ENCODE measurements at regions not wholly inside any gene's neighbourhood (a gene's known extent, or its start where the extent isn't known, plus 50 kb on each side); places are given as distances from the start of the nearest gene placed in this dataset.

DNA sequence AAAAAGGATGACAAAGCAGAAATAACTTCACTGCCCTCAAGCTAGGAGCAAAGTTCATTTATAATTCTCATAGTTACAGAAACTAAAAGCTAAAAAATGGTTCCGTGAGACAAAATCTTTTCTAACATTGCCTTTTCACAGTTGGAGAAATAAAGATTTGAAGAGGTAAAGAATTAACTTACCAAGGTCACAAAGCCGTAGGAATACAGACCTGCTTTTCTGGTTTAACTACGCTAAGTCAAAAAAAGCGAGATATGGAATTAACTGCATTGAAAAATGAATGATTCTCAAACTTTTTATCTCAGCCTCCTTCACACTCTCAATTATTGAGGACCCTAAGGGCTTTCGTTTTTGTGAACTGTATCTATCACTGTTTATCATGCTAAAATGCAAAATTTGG lies 95.3 kb downstream of the SLC17A6 start:
- TF ChIP-seq ZFX (IDR thresholded peaks at IDR 0.05; ENCODE audit: borderline replicate concordance), result no peak
- TF ChIP-seq, protein P1, sequence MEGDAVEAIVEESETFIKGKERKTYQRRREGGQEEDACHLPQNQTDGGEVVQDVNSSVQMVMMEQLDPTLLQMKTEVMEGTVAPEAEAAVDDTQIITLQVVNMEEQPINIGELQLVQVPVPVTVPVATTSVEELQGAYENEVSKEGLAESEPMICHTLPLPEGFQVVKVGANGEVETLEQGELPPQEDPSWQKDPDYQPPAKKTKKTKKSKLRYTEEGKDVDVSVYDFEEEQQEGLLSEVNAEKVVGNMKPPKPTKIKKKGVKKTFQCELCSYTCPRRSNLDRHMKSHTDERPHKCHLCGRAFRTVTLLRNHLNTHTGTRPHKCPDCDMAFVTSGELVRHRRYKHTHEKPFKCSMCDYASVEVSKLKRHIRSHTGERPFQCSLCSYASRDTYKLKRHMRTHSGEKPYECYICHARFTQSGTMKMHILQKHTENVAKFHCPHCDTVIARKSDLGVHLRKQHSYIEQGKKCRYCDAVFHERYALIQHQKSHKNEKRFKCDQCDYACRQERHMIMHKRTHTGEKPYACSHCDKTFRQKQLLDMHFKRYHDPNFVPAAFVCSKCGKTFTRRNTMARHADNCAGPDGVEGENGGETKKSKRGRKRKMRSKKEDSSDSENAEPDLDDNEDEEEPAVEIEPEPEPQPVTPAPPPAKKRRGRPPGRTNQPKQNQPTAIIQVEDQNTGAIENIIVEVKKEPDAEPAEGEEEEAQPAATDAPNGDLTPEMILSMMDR (IDR thresholded peaks at IDR 0.05), result no peak
